Omental fat pad (tissue), 3 donors: ENCODE measurements at regions not wholly inside any gene's neighbourhood (a gene's known extent, or its start where the extent isn't known, plus 50 kb on each side); places are given as distances from the start of the nearest gene placed in this dataset.

Experiments used
- ATAC-seq: fragments of 150-250 bp; one replicate; pipeline ENCODE4 v1.9.1; 2016; ENCODE audit warnings: mild to moderate bottlenecking, moderate library complexity; ENCODE audit not compliant: low FRiP score
- DNase-seq: peaks from one replicate; pipeline ENCODE4 v3.0.0-alpha.2; 2019; ENCODE audit warnings: low spot score
- TF ChIP-seq, protein P1 (sequence below), 3 donors: fragments of 450-650 bp; IDR thresholded peaks; one replicate each; pipeline ENCODE4 v1.5.1; 2016 to 2017; ENCODE audit warnings: antibody characterized with exemption in 3 of 3, mild to moderate bottlenecking in 3 of 3, moderate library complexity in 2 of 3

DNA sequence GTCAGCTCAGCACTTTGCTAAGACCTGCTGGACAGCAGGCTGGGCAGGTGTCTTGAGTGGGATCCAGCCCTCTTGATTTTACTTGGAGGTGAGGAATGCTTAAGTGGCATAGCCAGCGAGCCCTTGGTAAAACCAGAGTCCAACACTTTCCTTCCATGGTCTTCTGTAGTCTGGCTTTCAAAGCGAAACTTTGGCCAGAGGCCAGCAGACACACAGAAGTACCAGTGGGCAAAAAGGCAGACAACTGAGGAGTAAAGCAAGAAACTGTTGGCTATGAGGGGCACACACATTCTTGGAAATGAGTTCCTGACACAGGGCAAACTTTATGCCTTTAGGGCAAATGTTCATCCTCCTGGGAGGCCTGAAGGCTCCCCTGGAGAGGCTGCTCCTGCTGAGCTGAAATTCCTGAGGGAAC, 281.0 kb upstream of the POU3F1 start:
- DNase-seq: no peak
- TF ChIP-seq, protein P1, sequence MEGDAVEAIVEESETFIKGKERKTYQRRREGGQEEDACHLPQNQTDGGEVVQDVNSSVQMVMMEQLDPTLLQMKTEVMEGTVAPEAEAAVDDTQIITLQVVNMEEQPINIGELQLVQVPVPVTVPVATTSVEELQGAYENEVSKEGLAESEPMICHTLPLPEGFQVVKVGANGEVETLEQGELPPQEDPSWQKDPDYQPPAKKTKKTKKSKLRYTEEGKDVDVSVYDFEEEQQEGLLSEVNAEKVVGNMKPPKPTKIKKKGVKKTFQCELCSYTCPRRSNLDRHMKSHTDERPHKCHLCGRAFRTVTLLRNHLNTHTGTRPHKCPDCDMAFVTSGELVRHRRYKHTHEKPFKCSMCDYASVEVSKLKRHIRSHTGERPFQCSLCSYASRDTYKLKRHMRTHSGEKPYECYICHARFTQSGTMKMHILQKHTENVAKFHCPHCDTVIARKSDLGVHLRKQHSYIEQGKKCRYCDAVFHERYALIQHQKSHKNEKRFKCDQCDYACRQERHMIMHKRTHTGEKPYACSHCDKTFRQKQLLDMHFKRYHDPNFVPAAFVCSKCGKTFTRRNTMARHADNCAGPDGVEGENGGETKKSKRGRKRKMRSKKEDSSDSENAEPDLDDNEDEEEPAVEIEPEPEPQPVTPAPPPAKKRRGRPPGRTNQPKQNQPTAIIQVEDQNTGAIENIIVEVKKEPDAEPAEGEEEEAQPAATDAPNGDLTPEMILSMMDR (IDR thresholded peaks at IDR 0.05): no peak
- no peak for ATAC-seq

DNA sequence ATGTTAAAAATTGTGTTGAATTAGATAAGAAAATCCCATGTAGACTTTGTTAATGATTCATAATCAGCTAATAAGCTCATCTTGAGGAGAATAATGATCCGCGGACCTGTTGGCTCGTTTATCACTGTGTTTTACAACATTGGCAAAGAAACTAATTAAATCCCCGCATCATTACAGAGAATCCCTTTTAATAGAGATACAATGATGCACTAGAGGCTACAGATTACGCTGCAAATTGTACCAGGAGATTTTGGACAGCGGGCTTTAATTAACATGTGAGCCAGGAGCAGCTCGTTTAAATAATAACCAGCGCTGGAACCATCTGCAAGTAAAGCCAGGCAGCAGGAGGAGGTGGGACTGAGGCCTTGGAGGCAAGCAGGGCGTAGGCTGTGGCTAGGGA, 280.3 kb upstream of the POU3F1 start:
- TF ChIP-seq, protein P1 (IDR thresholded peaks at IDR 0.05): no peak
- DNase-seq: no peak
- no peak for ATAC-seq

DNA sequence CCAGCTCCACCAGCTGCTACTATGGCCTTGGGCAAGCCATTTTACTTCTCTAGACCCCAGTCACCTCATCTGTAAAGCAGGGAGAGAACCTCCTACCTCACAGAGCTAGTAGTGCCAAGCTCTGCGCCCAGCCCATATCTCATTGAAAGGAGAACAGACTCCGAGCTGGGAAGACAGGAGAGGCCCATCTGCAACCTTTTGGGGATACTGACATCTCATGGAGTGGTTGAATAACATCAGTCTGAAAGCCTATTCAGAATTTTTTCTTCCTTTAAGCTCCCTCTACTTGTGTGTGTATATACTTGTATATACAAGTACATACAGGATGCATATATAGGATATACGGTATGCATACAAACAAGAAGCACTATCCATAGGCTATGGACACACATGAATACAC, 279.5 kb upstream of the POU3F1 start:
- DNase-seq: no peak
- TF ChIP-seq, protein P1 (IDR thresholded peaks at IDR 0.05): no peak
- ATAC-seq: no peak

DNA sequence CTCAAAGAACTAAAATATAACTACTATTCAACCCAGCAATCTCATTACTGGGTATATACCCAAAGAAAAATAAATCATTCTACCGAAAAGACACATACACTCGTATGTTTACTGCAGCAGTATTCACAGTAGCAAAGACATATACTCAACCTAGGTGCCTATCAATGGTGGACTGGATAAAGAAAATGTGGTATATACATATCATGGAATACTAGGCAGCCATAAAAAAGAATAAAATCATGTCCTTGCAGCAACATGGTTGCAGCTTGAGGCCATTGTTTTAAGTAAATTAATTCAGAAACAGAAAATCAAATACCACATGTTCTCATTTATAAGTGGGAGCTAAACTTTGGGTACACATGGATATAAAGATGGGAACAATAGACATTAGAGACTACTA, 266.2 kb upstream of the POU3F1 start:
- TF ChIP-seq, protein P1 (IDR thresholded peaks at IDR 0.05): no peak
- DNase-seq (no peak), ATAC-seq (no peak)

DNA sequence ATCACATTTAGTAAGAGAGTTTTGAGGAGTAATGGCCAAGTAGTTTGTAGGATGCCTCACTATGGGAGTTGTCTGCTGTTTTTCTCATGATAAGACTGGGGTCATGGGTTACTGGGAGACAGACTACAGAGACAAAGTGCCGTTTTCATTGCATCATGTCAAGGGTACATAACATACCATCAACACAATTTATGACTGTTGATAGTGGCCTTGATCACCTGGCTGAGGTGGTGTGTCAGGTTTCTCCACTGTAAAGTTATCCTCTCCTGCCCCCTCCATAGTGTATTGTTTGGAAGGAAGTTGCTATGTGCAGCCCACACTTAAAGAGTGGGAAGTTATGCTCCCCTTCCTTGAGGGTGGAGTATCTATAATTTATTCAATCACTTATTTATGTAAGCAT, 263.5 kb upstream of the POU3F1 start:
- TF ChIP-seq, protein P1 (IDR thresholded peaks at IDR 0.05): no peak
- ATAC-seq (no peak), DNase-seq (no peak)

DNA sequence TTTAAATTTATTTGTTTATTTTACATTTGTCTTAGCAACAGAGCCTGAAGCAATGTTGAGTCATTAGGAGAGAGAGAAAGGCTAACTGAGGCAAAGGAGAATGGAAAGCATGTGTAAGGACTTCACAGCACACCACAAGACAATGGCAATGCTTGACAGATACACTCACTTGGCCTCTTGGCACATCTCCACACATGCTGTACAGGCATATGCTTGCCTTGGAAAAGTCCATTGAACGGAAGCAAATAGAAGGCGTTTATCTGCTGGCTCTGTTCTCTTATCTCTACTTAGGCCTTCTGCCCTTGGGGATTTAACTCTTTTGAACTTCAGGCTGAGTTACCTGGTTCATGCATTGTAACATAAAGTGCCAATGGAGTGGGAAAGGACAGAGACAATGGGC, 262.2 kb upstream of the POU3F1 start:
- ATAC-seq (no peak), DNase-seq (no peak)
- TF ChIP-seq, protein P1 (IDR thresholded peaks at IDR 0.05): no peak

DNA sequence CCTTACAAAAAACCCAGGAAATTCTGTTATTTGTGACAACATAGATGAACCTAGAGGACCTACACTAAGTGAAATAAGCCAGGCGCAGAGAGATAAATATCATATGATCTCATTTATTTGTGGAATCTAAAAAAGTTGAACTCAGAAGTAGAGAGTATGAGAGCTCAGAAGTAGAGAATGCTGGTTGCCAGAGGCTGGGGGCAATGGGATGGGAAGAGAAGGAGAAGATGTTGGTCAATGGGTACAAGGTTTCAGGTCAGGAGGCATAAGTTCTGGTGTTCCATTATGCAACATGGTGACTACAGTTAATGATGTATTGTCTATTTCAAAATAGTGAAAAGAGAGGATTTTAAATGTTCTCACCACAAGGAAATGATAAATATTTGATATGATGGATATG, 259.1 kb upstream of the POU3F1 start:
- TF ChIP-seq, protein P1 (IDR thresholded peaks at IDR 0.05): no peak
- ATAC-seq (no peak), DNase-seq (no peak)
